Calu3 (cell line): ENCODE measurements at regions not wholly inside any gene's neighbourhood (a gene's known extent, or its start where the extent isn't known, plus 50 kb on each side); places are given as distances from the start of the nearest gene placed in this dataset.

Experiments
- BruUV-seq: library from RNA; stranded (reverse); fragments of 400-500 nt; replicated peaks from 2 replicates; lab custom pipeline; 2021; lab: Mats Ljungman, UMichigan
- CTCF ChIA-PET: fragments of 300-600 bp; sonication (Branson Sonifier 250); formaldehyde crosslinking; loops from one replicate; lab custom pipeline; 2022; ENCODE audit warnings: antibody characterized with exemption; lab: Charles Lee
- DNase-seq: peaks from one replicate; pipeline ENCODE4 v3.0.0; 2022
- H3K27ac Mint-ChIP-seq: one replicate; pipeline ENCODE4 v1.8.0; 2022; ENCODE audit warnings: mixed read lengths; ENCODE audit not compliant: unreplicated experiment
- H3K27me3 Mint-ChIP-seq: one replicate; pipeline ENCODE4 v1.8.0; 2022; ENCODE audit warnings: mixed read lengths; ENCODE audit not compliant: unreplicated experiment
- H3K36me3 Mint-ChIP-seq: one replicate; pipeline ENCODE4 v1.8.0; 2022; ENCODE audit warnings: mild to moderate bottlenecking, moderate library complexity, mixed read lengths; ENCODE audit not compliant: insufficient read depth, unreplicated experiment
- H3K4me1 Mint-ChIP-seq: one replicate; pipeline ENCODE4 v1.8.0; 2022; ENCODE audit warnings: mild to moderate bottlenecking, low read depth, mixed read lengths; ENCODE audit not compliant: unreplicated experiment
- H3K4me3 Mint-ChIP-seq: one replicate; pipeline ENCODE4 v1.8.0; 2022; ENCODE audit warnings: mild to moderate bottlenecking, low read depth, moderate library complexity, mixed read lengths; ENCODE audit not compliant: unreplicated experiment
- H3K9me3 Mint-ChIP-seq: one replicate; pipeline ENCODE4 v1.8.0; 2022; ENCODE audit warnings: low read depth, mixed read lengths; ENCODE audit not compliant: unreplicated experiment
- intact Hi-C: fragments of 100-400 bp; cut with micrococcal nuclease; formaldehyde crosslinking; loops from one replicate; pipeline ENCODE4 v1.10.0; 2022; ENCODE audit not compliant: unreplicated experiment
- TF ChIP-seq, protein P1 (sequence below): fragments of 200-600 bp; IDR thresholded peaks from one replicate; pipeline ENCODE4 v1.8.0; 2022; ENCODE audit warnings: antibody characterized with exemption; ENCODE audit not compliant: unreplicated experiment

DNA sequence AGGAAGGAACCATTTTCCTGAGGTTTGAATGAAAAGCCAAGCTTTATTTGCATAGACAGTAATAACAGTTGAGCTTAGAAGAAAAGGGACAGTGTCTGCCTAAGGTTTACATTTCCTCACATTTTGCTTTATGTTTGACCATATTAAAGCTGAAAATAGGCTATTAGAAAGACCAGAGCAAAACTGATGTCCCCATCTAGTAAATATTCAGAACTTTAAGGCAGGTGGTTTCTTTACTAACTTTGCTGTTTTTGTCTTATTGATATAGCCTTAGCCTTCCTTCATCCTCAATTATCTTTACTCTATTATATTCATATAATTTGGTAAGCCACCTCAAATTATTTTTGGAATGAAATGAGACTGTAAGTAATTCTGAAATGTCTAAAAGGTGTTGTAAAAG, 53.6 kb upstream of the LAPTM5 start:
- no peaks in the 10 kb centered on the region for H3K9me3 Mint-ChIP-seq
- H3K36me3 Mint-ChIP-seq: no peaks in the 10 kb centered on the region
- BruUV-seq: no TSS peak
- peaks cover 5% of the 10 kb centered on the region for H3K27me3 Mint-ChIP-seq
- H3K4me3 Mint-ChIP-seq: no peak overlapping the region
- DNase-seq: no peak
- H3K4me1 Mint-ChIP-seq: no peaks in the 10 kb centered on the region
- CTCF ChIA-PET: interaction anchor here (1.3 to 1.5 kb wide), 2 partner anchors 10 to 13 kb away, joined by 3 to 4 read pairs; no protein-coding TSS in a partner anchor
- no peak overlapping the region for H3K27ac Mint-ChIP-seq
- intact Hi-C loops: no loop called here
- TF ChIP-seq, protein P1, sequence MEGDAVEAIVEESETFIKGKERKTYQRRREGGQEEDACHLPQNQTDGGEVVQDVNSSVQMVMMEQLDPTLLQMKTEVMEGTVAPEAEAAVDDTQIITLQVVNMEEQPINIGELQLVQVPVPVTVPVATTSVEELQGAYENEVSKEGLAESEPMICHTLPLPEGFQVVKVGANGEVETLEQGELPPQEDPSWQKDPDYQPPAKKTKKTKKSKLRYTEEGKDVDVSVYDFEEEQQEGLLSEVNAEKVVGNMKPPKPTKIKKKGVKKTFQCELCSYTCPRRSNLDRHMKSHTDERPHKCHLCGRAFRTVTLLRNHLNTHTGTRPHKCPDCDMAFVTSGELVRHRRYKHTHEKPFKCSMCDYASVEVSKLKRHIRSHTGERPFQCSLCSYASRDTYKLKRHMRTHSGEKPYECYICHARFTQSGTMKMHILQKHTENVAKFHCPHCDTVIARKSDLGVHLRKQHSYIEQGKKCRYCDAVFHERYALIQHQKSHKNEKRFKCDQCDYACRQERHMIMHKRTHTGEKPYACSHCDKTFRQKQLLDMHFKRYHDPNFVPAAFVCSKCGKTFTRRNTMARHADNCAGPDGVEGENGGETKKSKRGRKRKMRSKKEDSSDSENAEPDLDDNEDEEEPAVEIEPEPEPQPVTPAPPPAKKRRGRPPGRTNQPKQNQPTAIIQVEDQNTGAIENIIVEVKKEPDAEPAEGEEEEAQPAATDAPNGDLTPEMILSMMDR: no peak

DNA sequence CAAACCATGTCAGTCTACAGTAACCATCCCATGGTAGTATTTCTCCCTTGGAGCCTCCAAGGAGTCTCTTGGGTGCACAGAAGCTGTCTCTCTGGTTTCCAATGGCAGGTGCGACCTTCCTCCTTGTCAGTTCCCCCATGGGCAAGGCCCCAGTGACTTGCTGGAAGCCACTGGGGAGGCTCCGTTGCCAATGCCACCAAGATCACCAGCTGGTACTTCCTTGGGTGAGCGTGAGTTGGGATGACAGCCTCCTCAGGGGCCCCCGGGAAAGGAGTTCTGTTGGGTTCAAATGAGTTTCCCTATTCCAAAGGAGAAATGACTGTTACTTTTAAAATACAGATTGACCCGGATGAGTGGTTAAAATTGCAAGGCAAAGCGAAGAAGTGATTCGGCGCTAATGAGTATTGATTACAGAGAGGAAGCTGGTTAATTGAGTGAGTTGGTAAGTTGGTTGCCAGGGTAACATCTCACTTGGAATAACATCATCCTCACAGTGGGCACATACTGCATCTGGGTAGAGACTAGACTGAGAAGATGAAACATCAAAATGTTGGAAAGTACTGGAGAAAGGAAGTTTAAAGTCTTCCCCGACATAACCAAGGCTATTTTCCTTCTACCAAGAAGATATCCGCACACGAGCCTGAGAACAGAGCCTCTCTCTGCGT, 53.0 kb upstream of the LAPTM5 start:
- Mint-ChIP-seq H3K27ac (no peak overlapping the region), H3K4me1 (no peaks in the 10 kb centered on the region), H3K9me3 (no peaks in the 10 kb centered on the region), H3K27me3 (peaks cover 11% of the 10 kb centered on the region), H3K36me3 (no peaks in the 10 kb centered on the region), H3K4me3 (no peak overlapping the region)
- TF ChIP-seq, protein P1: no peak
- DNase-seq: no peak
- no TSS peak for BruUV-seq
- CTCF ChIA-PET: interaction anchor here (1.3 to 1.5 kb wide), 2 partner anchors 9 to 14 kb away, joined by 3 to 4 read pairs; no protein-coding TSS in a partner anchor
- intact Hi-C loops: no loop called here

DNA sequence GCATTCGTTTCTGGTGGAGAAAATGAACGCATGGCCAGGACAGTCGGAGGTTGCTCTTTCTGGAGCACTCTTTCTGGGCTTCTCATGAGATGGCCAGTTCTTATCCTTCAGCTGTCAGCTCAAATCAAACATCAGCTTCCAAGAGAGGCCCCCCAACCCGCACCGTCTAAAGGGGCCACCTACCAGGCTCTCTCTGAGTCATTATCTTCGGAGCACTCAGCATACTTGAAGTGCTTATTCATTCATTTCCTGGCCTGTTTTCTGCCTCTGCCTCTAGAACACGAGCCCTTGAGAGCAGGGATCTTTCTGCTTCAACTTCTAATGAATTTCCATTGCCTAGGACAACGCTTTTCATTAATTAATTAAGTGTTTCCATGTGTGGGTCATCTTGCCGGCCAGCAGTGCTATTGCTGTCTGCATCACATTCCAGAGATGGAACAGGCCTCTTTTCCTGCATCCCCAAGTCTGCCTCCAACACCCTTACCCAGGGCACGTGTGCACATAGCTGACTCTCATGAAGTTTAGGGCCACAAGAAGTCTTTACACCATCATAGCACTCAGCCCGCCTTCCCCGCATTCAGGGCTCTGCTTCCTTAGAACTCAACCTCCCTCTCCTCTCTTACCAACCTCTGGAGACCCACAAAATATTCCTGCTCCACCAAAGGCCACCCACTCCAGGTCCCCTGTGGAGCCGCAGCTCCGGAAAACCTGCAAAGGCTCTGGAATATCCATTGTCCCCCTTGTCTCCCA, 52.1 kb upstream of the LAPTM5 start:
- H3K9me3 Mint-ChIP-seq: no peaks in the 10 kb centered on the region
- no peak overlapping the region for H3K27ac Mint-ChIP-seq
- intact Hi-C loops: no loop called here
- no peaks in the 10 kb centered on the region for H3K36me3 Mint-ChIP-seq
- CTCF ChIA-PET: interaction anchor here (0.8 to 1.5 kb wide), 2 partner anchors 9 to 14 kb away, joined by 3 read pairs; no protein-coding TSS in a partner anchor
- peaks cover 20% of the 10 kb centered on the region for H3K27me3 Mint-ChIP-seq
- TF ChIP-seq, protein P1: no peak
- BruUV-seq: no TSS peak
- DNase-seq: no peak
- peaks cover 5% of the 10 kb centered on the region for H3K4me1 Mint-ChIP-seq
- no peak overlapping the region for H3K4me3 Mint-ChIP-seq

DNA sequence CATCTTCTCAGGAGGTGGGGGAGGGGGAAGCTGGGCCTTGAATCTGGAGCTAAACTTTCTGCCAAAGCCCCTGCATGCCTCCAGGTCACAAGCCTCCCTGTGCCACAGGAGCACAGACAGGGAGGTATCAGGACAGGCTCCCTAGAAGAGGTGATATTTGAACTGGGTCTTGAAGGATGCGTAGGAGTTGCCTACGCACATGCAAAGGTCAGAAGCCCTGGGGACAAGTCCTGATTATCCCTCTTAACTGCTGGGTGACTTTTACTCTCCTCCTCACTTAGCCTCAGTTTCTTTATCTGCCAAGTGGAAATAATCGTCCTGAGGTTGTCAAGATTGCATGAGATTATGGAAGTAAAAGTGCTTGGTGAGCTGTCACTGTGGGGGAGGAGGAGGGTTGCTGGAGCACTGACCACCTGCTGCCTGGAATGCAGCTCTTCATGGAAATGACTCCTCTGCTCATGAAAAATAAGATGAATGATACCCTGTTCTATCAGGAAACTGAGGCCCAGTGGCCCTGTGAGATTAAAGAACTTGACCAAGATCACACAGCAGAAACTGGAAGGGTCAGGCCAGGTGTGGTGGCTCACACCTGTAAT, 50.6 kb upstream of the LAPTM5 start:
- Mint-ChIP-seq H3K27me3 (peaks cover 26% of the 10 kb centered on the region), H3K27ac (no peak overlapping the region), H3K4me1 (peaks cover 8% of the 10 kb centered on the region), H3K36me3 (no peaks in the 10 kb centered on the region), H3K9me3 (no peaks in the 10 kb centered on the region), H3K4me3 (no peak overlapping the region)
- BruUV-seq: no TSS peak
- DNase-seq: no peak
- intact Hi-C loops: no loop called here
- CTCF ChIA-PET: interaction anchor here (1.6 kb wide), 1 partner anchor 28 kb away, joined by 4 read pairs; no protein-coding TSS in a partner anchor
- TF ChIP-seq, protein P1: no peak
